HG02642 (cell line): ENCODE measurements at regions not wholly inside any gene's neighbourhood (a gene's known extent, or its start where the extent isn't known, plus 50 kb on each side); places are given as distances from the start of the nearest gene placed in this dataset.
"Not testable (repeated sequence)": the region's sequence is repeated elsewhere in the genome, so short reads cannot be mapped to it uniquely, and the experiment has no call there.

Source experiments
- ATAC-seq: cut with Tn5 transposase; IDR thresholded peaks from one replicate; pipeline ENCODE4 v1.9.1; 2021; ENCODE audit warnings: mild to moderate bottlenecking; ENCODE audit not compliant: unreplicated experiment, poor library complexity

DNA sequence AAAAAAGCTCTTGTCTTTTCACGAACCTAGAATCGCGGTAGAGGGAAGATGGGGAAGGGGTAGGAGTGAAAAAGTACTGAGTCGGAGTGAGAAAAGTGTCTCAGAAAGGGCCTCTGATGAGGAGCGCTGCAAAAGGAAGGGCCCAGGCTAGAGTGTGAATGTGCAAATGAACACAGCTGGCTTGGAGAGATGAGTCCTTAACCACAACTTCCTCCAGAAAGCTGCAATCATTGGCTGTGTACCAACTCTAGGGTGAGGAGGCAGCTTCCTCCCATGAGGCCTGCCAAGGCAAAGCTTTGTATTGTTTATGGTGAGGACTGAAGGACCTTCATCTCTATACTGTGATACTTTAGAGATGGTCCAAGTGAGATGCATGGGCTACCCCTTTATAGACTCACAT is 566.9 kb upstream of the ANO5 start:
- ATAC-seq = no peak

DNA sequence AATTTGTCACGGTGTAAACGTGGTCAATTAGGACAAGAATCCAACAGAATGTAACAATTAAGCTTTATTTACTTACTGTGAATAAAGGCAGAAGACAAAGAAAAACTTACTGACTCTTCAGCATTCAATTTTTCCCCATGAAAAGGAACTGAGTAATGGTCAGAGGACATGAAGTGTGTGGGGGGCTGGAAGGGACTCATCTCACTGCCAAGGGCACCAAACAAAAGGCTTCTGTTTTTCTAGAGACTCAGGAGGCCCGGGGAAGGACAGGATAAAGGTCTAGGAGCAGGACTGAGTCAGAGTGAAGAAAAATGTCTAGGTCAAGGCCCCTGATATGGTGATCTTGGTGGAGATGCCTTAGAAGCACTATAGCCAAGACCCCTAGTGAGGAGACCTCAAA is 564.2 kb upstream of the ANO5 start:
- ATAC-seq = no peak

DNA sequence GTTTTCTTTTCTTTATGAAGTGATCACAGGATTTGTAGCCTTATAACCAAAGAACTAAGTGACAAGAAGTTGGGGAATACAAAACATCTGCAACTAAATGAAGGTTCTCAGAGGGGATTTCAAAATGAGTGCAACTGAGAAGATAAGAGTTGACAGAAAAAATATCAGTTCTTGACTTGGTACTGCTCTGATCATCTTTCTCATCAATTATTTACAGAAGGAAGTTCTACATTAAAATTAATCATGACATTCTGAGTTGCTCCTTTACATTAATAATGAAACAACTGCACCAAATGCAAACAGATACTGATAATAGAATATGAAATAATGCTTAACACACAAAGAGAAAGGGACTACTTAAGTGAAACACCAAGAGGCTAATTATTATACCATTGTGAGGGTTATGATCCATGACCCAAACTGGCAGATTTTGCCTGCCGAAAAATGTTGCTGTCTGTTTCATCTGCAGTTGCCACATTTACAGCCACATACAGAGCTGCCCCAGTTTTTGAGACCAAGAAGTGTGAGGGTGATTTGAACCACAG is 561.9 kb upstream of the ANO5 start:
- no peak for ATAC-seq

DNA sequence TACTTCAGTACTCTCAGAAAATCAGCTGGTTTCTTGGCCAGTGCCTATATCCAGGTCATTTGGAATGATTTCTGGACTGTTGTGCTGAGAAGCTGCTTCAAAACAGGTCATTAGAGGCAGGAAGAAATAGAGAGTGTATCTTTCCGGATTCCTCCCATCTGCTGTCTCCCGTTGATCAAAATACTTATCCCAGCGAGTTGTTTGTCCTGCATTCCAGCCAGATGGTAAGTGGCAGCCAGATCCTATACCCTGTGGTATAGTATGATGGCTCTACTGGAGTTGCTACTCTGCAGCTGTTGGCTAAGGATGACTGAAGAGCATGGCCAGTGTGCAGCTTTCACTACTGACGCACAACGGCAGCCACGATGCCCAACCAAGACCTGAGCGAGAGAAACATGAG is 560.9 kb upstream of the ANO5 start:
- no peak for ATAC-seq

DNA sequence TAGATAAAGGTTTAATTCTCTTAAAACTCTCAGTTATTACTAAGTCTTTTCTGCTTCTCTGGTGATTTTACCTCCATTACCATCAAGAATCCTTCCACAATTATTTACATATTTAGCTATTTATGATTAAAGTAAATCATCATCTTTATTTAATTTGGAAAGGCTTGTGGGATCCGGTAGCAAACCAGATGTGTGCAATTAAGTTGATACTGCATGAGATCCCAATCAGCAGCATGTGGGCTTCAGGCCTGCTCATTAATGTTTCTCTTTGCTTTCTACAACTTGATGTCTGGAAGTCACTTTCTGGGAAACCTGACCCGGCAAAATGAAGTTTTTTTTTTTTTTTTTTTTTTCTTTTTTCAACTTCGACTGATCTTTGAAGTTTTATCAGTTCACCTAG is 558.4 kb upstream of the ANO5 start:
- no peak for ATAC-seq

DNA sequence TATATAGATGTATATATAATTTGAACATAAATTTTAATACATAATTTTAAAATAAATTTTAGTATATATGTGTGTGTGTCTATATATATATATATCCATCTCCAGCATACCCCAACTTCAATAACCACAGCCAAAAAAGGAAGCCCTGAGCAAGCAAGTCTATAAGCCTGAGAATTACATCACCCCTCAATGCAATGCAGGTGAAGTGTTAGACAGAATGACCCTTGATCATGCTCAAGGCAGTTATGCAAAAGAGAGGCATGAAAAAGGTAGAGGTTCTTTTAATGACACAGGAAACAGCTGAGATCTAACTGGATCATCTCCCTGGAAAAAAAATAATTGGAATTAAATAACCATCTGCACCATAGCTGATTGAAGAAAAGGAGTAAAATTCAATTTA is 557.9 kb upstream of the ANO5 start:
- ATAC-seq = no peak

DNA sequence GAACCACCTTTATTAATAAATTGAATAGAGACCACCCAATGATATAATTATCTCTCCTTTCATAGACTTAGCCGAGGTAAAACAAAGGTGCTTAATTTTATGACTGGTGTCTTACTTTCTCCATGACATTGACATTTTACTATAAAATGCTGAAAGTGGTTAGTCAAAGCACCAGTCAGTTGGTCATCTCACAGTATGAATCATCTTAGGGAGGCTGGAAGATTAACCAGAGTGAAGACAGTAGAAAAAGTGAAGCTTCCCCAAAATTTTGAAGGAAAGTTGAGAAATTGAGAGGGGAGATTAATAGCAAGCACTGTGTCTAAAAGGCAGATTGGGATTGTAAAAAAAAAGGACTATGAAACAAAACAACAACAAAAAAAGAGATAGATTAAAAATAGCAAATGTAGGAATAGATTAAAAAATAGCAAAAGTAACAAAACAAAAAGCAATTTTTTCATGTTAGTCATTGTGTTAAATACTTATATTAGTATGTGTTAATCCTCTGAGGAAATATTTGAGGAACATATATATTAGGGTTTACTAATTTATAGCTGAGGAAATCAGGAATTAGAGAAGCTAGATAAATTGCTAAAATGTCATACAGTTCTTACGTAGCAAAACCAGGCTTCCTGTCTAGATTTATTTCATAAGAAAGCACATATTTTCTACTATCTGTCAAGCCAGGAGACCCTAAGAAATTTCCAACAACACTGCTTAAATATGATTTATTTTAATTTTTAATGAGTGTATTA is 557.3 kb upstream of the ANO5 start:
- no peak for ATAC-seq

DNA sequence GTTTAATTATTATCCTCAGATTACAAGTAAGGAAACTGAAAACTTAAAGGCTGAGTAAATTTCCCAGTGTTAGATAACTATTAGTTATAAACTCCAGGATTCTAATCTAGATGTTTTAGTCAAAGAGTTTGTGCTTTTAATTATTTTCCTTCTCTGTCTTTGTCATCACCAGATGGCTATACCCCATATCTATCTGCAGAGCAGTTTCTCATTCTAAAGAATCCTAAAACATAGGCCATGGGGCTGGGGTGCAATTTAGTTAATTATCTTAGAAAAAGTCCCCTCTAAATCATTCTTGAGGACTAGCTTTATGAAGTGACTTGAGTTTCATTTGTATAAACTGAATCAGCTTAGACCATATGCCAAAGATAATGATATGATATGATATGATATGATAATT is 556.3 kb upstream of the ANO5 start:
- ATAC-seq = no peak

DNA sequence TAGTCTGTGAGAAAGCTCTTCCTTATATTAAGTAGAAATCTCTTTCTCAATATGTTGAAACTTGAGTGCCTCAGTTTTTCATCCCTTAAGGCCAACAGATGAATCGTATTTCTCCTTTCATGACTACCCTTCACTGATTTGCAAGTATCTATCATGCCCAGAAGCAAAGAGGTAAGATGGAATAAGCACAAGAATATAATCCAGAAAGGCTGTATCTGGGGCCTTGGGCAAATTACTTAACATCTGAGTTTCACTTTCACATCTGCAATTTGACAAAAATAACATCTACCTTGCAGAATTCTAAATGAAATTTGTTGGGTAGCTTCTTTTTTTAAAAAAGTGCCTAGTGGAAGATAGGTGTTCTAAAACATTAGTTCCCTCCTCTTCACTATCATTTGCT is 552.4 kb upstream of the ANO5 start:
- ATAC-seq = no peak

DNA sequence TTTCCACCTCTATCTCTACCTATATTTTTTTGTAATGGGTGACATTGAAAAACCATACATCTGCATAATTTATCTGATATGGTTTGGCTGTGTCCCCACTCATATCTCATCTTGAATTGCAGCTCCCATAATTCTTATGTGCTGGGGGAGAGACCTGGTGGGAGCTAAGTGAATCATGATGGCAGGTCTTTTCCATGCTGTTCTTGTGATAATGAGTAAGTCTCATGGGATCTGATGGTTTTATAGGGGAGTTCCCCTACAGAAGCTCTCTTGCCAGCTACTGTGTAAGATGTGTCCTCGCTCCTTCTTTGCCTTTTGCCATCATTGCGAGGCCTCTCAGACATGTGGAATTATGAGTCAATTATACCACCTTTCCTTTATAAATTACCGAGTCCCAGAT is 551.0 kb upstream of the ANO5 start:
- no peak for ATAC-seq

DNA sequence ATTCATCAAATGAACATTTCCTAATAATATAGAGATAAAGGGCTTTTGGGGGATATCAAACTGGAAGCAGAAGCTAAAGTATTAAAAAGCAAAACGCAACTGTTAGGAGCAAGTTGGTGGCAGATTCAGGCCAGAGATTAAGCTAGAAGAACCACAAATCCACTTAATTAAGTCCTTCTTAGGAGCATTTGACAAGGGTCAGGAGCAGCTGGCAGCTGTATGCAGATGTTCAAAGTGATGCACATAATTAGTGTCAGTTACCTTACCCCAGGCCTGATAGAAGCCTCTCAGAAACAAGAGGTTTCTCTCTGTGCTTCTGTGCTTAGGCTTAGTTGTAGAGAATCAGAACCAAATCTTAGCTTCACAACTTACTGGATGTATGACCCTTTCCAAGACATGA is 546.5 kb upstream of the ANO5 start:
- no peak for ATAC-seq

DNA sequence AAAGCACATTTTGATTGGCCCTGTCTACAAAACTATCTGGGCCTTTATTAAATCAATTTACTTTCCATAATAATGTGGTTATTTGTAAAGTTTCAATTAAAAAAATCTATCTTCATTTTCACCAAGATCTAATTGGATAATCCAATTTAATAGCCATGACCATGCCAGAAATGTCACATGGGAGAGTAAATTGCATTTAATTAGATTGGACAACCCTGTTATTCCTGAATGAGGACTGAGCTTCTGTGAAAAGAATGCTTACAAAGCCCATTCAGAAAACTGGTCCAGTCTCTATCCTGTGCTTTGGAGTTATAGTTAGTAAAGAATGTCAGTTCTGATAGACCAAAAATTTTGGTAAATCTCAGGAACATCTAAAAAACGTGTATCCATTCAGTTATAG is 541.9 kb upstream of the ANO5 start:
- no peak for ATAC-seq

DNA sequence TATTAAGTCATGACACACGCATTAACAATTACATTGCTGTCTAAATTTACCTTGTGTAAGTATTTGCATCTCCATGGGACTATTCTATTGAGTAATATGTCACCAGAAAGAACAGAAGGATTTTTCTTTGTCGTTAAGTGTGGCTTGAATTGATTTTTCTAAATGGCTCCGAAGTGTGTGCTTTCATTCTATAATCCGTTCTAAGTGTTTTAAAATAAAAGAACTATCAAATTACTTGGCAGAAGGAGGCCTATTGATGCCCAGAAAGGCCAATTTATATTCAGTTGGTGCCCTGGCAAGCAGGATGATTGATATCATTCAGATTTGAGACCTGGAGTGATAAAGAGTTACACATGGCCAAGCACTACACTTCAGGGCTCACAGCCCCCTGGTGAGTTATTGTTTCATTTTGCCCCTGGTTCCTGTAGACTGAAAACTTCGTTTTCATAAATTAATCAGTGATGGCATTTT is 538.9 kb upstream of the ANO5 start:
- ATAC-seq = no peak

DNA sequence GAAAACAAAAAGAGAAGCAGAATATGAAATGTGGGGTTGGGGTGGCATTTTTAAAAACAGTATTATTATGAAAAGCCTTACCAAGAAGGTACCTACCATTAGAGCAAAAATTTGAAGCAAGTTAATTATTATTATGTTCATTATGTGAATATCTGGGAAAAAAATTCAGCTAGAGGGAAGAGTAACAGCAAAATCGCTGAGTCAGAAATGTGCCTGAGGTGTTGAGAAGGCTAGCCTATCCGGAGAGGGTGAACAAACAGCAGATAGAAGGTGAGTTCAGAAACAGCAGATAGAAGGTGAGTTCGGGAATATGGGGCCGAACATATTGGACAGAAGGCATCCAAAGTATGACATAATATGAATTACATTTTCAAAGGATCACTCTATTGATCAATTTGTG is 536.8 kb upstream of the ANO5 start:
- ATAC-seq = no peak

DNA sequence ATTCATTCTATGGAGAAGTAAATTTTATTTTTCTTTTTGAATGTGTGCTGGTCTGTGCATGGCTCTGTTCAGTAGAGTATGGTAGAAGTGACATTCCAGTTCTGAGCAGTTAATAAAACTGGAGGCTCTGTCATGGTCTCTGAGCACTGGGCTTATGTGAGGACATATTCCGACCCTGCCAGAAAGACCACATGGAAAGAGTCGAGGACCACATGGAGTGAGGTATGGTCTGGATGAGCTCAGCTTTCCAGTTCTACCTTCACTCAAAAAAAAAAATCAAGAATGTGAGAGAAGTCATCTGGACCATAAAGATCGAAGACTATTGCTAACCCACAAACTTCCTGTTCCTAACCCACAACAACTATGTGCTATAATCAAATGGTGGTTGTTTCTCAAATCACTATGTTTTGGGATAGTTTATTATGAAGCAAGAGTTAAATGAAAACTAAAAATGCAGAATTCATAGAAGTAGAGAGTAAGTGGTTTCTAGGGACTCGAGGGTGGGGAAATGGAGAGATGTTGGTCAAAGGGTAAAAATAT is 534.2 kb upstream of the ANO5 start:
- no peak for ATAC-seq

DNA sequence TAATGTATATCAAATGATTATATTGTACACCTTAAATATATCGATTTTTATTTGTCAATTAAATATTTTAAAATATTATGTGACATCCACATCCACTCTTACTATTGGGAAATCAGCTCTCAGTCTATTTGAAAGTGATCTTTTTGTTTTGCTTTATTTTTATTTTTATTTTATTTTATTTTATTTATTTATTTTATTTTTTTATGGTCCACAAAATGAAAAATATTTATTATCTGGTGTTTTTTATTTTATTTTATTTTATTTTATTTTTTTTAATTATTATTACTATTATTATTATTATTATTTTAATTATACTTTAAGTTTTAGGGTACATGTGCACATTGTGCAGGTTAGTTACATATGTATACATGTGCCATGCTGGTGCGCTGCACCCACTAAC is 533.5 kb upstream of the ANO5 start:
- not testable (repeated sequence) for ATAC-seq

DNA sequence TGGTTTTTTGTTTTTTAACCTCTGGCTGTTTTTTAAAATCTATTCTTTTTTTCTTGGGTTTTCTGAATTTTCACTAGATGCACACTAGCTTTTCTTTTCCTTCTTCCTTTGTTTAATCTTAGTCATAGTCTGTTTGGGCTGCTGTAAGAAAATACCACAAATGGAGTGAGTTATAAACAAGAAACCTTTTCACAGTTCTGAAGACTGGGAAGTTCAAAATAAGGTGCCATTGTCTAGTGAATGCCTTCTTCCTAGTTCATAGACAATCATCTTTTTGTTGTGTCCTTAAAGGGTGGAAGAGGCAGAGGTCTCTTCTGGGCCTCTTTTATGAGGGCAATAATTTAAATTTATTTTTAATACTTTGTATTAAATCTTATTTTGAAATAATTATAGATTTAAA is 532.9 kb upstream of the ANO5 start:
- ATAC-seq = no peak

DNA sequence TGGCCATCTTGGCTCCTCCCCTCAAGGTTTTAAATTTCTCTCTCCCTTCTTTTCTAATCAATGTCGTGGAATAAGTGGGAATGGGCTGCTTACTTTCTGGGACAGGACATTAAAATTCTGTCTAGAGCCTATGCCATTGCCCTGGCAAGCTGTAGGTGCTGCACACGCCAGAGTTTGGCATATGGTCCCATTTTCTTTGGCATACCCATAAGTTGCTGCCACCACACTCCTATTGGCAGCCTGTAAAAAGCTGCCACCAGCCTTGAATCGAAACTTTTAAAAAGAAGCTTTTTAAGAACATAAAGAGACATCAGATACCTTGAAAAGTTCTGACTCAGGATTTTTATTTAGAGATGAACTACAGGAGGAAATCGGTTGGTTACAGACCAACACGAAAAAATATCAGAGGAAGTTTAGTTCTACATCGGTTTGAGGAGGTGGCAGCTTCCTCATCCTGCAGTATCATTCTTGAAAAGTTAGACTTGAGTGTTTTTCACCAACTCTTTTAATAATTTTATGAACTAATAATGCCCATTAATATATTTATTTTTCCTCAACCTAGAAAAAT is 517.8 kb upstream of the ANO5 start:
- no peak for ATAC-seq

DNA sequence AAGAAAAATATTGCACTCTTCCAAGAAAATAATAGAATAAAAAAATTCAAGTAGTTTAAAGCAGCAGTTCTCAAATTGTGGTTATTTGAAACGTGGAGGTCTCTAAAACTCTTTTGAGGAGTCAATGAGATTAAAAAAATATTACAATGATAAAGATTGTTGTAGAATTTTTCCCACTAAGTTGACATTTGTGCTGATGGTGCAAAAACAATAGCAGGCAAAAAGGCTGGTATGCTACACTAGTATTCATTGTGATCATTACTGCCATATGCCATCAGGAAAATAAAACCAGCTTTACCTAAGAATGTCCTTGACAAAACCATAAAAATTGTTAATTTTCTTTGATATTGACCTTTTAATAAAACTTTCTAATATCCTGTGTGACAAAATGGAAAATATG is 505.2 kb upstream of the ANO5 start:
- no peak for ATAC-seq

DNA sequence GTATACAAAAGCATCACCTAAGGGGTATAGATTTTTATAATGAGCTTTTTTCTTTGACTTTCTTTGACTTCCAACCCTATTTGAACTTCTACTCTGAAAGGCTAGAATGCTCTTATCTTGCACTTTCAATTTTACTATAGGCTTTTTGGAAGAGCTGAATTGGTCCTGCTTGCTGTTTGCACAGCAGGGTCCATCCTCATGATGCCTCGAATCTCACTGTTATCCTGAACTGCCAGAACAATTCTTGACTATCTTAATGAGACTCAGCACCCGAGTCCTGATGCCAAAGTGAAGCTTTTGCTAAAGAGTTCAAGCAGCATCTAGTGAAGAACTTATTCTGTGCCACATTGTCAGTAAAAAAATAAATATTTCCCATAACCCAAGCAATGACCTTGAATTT is 488.3 kb upstream of the ANO5 start:
- ATAC-seq = no peak

DNA sequence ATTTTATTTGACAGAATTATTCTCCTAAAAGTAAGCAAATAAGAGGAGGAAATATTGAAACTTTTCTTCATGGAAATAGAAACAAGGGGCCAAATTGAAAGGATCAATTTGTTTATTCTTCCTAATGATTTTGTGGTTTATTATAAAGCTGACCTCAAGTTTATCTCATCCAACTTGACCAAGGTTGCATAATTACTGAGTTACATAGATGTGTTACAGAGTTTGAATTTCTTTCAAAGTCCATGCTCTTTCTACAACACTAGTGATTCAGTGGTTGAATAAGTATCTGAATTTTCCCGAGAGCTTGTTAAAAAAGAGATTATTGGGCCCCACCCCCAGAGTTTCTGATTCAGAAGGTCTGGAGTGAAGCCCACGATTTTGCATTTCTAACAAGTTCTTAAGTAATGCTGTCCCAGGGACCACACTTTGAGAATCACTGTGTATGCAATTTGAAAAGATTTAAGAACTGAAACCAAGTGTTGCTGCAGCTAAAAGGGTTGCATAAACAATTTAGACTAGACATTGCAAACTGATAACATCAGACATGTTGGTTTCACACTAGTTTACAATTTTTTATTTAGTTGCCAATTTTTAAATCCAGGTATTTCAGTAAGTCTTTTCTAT is 485.7 kb upstream of the ANO5 start:
- ATAC-seq = no peak
